ENCODE measurements at regions not wholly inside any gene's neighbourhood (a gene's known extent, or its start where the extent isn't known, plus 50 kb on each side); places are given as distances from the start of the nearest gene placed in this dataset.

GRCh38 chr20:60167812-60168211 lies 209.6 kb downstream of the CDH26 start:
- Histone ChIP-seq H3K36me3 (ENCODE audit: control insufficient read depth, insufficient read depth, low read length) (no peaks in the 10 kb centered on the region), H3K56ac (ENCODE audit: extremely low read depth, insufficient read depth, low read length) (no peak overlapping the region), H2BK5ac (ENCODE audit: low read depth, low read length, poor library complexity, severe bottlenecking) (no peak overlapping the region), H2BK120ac (ENCODE audit: low read depth, low read length) (no peak overlapping the region), H3K4me3 (ENCODE audit: insufficient read depth, low read depth, low read length) (no peak overlapping the region), H2AFZ (replicated peaks; ENCODE audit: low read length, poor library complexity) (no peak overlapping the region), H3K23ac (ENCODE audit: low read depth, low read length) (no peak overlapping the region), H3K9me3 (ENCODE audit: control insufficient read depth, insufficient read depth, low read length) (no peaks in the 10 kb centered on the region), H2AK5ac (ENCODE audit: low read depth, low read length) (no peak overlapping the region), H3K27me3 (ENCODE audit: control insufficient read depth, insufficient read depth, low read length) (no peaks in the 10 kb centered on the region), H4K91ac (ENCODE audit: insufficient read depth, low read depth, low read length) (no peak overlapping the region), H3K9ac (ENCODE audit: low read depth, low read length) (no peak overlapping the region), H3K27ac (ENCODE audit: insufficient read depth, low read length) (no peak overlapping the region), H3K4me1 (ENCODE audit: control insufficient read depth, insufficient read depth, low read length) (no peaks in the 10 kb centered on the region), H4K8ac (ENCODE audit: low read depth in 2 of 2, low read length in 2 of 2) (no peak overlapping the region), H3K79me1 (ENCODE audit: low read depth in 1 of 2, low read length in 2 of 2) (no peaks in the 10 kb centered on the region), H4K20me1 (ENCODE audit: insufficient read depth, low read length) (no peaks in the 10 kb centered on the region), H4K5ac (ENCODE audit: low read depth, low read length) (no peak overlapping the region), H3K14ac (replicated peaks; ENCODE audit: low read depth, low read length) (no peak overlapping the region), H2AK9ac (replicated peaks; ENCODE audit: low read depth, low read length, poor library complexity) (no peak overlapping the region), H3K18ac (ENCODE audit: low read depth, low read length) (no peak overlapping the region), H2BK15ac (ENCODE audit: low read depth, low read length) (no peak overlapping the region), H2BK20ac (ENCODE audit: low read depth, low read length) (no peak overlapping the region), H3K9me1 (ENCODE audit: insufficient read depth, low read length) (no peaks in the 10 kb centered on the region), H3K4me2 (ENCODE audit: low read depth, low read length) (no peak overlapping the region), H3K4ac (ENCODE audit: low read depth, low read length) (no peak overlapping the region)
- DNase-seq (no peak), ATAC-seq (ENCODE audit: low read depth) (no peak)
- no peak for TF ChIP-seq CHD1 (IDR thresholded peaks at IDR 0.05; ENCODE audit: low read depth, low read length)
- no peak for TF ChIP-seq MXI1 (IDR thresholded peaks at IDR 0.05; ENCODE audit: borderline replicate concordance, low read depth, low read length)
- TF ChIP-seq SMC3 (IDR thresholded peaks at IDR 0.05; ENCODE audit: low read depth, low read length), result no peak
- TF ChIP-seq FOS (IDR thresholded peaks at IDR 0.05; ENCODE audit: low read depth, low read length), result no peak
- TF ChIP-seq USF2 (IDR thresholded peaks at IDR 0.05; ENCODE audit: low read depth, low read length), result no peak
- TF ChIP-seq CEBPB (IDR thresholded peaks at IDR 0.05; ENCODE audit: low read depth, low read length), result no peak
- TF ChIP-seq MAFK (IDR thresholded peaks at IDR 0.05; ENCODE audit: low read depth, low read length), result no peak
- no peak for TF ChIP-seq CTCF (conservative IDR thresholded peaks at IDR 0.05; ENCODE audit: low read depth, low read length)
- no peak for TF ChIP-seq NFE2L2 (IDR thresholded peaks at IDR 0.05; ENCODE audit: low read depth, low read length)
- no peak for TF ChIP-seq RFX5 (IDR thresholded peaks at IDR 0.05; ENCODE audit: low read depth, low read length)
- no peak for TF ChIP-seq POLR2A (IDR thresholded peaks at IDR 0.05; ENCODE audit: low read depth, low read length)
- TF ChIP-seq RAD21 (IDR thresholded peaks at IDR 0.05; ENCODE audit: low read length), result no peak
- no peak for TF ChIP-seq RCOR1 (IDR thresholded peaks at IDR 0.05; ENCODE audit: insufficient replicate concordance, low read length)
- TF ChIP-seq ELK1 (IDR thresholded peaks at IDR 0.05; ENCODE audit: borderline replicate concordance, low read depth, low read length), result no peak
- TF ChIP-seq MAZ (IDR thresholded peaks at IDR 0.05; ENCODE audit: borderline replicate concordance, low read depth, low read length), result no peak
- no peak for TF ChIP-seq BHLHE40 (IDR thresholded peaks at IDR 0.05; ENCODE audit: low read depth, low read length)
- ChIA-PET POLR2A (ENCODE audit: unreplicated experiment) (no interaction called here), CTCF (interaction anchor here (0.6 kb wide), 1 partner anchor 239 kb away, joined by 3 read pairs; no protein-coding TSS in a partner anchor)
- in situ Hi-C loops (cut with MboI; ENCODE audit: low sequenced_read_pairs), result no loop called here
- intact Hi-C loops (cut with micrococcal nuclease), result no loop called here
- WGBS, 2 experiments (ENCODE audit: extremely low coverage in 2 of 2, insufficient read length in 1 of 2), result no CpG with 5 or more reads among the region's 1 CpG
- BruUV-seq (replicated peaks), result no TSS peak
- dilution Hi-C loops (cut with HindIII; ENCODE audit: low sequenced_read_pairs, unreplicated experiment), result no loop called here
